ENCODE measurements at regions not wholly inside any gene's neighbourhood (a gene's known extent, or its start where the extent isn't known, plus 50 kb on each side); places are given as distances from the start of the nearest gene placed in this dataset.

DNA sequence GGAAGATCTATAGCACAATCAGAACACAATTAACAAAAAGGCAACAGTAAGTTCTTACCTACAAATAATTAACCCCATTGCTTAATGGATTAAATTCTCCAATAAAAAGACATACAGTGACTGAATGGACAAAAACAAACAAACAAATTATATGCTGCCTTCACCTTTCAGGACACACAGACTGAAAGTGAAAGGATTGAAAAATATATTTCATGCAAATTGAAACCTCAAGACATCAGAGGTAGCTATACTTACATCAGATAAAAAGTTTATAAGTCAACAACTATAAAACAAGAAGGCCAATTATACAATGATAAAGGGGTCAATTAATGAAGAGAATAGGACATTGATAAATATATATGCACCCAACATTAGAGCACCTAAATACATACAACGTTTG lies 741.2 kb upstream of the FAM98A start:
- DNase-seq (ENCODE audit: low read depth, low spot score), result no peak
- in situ Hi-C loops (cut with HindIII; ENCODE audit: low pct_unique_long_range_greater_than_20kb, low sequenced_read_pairs), result no loop called here

DNA sequence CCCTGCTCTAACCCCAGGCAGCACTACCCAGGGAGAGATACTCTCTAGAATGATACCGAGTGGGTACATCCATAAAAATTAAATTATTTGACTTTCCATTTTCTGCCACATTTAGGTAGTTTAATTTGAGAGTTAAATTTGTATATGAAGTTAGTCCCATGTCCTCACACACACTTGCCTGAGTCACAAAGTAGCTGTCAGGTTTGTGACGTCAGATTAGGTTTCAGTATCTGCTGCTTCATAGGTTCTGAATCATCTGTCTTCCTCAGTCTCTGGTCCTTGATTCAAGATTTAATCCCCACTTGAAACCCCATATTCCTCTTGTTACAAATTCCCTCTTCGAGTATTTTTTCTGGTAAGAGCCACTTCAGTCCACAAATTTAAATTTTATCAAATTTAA lies 738.6 kb upstream of the FAM98A start:
- in situ Hi-C loops (cut with HindIII; ENCODE audit: low pct_unique_long_range_greater_than_20kb, low sequenced_read_pairs), result no loop called here
- no peak for DNase-seq (ENCODE audit: low read depth, low spot score)

DNA sequence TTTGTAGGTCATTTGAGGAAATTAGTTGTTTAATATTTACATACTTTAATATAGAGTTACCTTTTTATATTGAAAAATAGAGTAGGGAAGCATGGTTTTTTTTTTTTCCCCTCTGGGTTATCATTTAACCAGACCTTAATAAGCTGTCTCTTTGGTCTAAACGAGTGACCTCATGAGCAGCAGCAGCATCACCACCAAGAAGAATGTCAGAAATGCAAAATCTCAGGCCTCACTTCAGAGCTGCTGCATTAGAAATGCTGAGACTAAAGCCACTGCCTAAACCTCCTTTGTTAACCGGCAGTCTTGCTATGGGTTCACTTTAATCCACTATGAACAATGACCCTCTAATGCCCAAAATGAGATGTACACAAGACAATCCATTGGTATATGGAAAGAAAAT lies 733.7 kb upstream of the FAM98A start:
- DNase-seq (ENCODE audit: low read depth, low spot score), result no peak
- in situ Hi-C loops (cut with HindIII; ENCODE audit: low pct_unique_long_range_greater_than_20kb, low sequenced_read_pairs), result no loop called here

DNA sequence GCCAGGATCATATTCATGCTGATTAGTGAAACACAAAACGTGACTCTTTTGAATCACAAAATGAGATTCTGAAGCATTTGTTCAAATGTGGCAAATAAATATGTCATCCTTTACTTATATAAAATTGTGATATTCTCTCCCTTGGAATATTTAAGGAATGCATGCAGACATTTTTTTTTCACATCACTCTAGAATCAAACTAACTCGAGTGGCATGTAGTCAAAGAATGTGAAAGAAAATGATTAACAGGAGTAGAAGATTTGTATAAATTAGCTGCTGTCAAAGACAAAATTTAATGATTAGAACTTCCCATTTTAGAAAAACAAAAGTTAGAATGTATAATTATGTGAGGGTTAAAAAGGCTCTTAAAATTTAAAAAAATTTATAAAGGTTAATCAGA lies 721.0 kb upstream of the FAM98A start:
- in situ Hi-C loops (cut with HindIII; ENCODE audit: low pct_unique_long_range_greater_than_20kb, low sequenced_read_pairs), result no loop called here
- no peak for DNase-seq (ENCODE audit: low read depth, low spot score)

DNA sequence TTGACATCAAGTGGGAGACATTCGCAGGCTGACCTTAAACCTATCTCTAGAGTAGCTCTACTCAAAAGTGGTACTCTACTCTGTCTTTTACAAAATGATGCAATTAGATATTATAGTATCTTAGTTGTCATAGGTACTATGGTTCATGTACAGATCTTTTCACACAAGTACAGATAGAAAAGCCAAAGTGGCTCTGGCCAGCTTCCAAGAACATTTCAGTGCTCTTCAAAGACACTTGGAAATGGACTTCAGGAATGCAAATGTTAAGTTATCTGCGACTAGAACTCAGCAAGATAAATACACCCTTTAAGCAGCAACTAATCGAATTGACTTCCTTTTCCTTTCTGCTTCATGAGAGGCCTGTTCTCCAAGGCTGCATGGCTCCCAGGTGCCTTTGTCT lies 718.7 kb upstream of the FAM98A start:
- in situ Hi-C loops (cut with HindIII; ENCODE audit: low pct_unique_long_range_greater_than_20kb, low sequenced_read_pairs), result no loop called here
- no peak for DNase-seq (ENCODE audit: low read depth, low spot score)

DNA sequence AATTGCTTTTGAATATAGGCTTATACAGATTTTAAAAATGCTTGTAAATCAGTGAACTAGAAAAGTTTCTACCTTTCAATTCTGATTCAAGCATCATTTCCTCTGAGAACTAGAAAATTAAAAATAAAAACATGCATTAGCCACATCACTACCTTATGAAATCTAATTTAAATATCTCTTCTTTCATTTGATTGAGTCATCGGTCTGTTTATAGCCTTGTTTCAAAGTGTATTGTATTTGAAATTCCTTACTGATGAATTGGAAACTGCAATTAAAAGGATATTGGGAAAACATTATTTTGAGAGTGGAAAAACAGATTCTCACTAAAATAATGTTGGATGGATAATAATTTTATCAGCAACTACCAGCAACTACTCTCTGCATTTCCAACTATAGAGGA lies 717.7 kb upstream of the FAM98A start:
- no peak for DNase-seq (ENCODE audit: low read depth, low spot score)
- in situ Hi-C loops (cut with HindIII; ENCODE audit: low pct_unique_long_range_greater_than_20kb, low sequenced_read_pairs), result no loop called here

DNA sequence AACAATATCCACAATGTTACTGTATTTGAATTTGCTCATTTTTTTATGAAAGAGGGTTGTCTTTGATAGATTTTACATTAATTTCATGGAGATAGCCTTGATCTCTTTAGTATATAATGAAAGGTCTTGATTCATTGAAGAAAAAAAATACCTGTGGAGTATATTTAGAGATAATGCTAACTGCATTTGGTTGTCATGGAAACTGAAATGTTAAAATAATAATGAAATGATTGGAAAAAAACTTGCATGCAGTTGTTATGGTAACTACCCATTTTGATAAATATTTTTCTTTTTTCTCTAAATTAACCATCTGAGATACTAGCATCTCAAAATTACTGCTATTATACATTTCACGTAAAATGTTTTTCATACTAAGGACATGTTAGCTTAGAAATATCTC lies 712.7 kb upstream of the FAM98A start:
- no peak for DNase-seq (ENCODE audit: low read depth, low spot score)
- in situ Hi-C loops (cut with HindIII; ENCODE audit: low pct_unique_long_range_greater_than_20kb, low sequenced_read_pairs), result no loop called here

DNA sequence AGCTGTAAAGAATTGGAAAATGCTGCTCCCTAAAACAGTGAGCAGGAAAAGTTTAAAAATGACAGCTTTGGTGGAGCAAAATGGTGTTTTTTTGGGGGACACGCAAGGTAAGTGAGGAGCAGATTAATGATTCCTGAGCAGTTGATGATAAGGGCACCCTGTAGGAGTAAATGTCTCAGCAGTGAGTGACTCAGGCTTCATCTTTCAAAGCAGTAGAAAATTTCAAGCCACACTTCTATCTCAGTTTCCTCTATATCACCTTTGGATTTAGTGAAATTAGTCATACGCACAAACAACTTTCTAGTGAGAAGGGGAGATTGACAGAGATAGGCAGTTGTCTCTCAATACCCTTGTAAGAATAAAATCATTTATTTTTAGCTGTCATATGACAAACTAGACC lies 709.0 kb upstream of the FAM98A start:
- in situ Hi-C loops (cut with HindIII; ENCODE audit: low pct_unique_long_range_greater_than_20kb, low sequenced_read_pairs), result no loop called here

DNA sequence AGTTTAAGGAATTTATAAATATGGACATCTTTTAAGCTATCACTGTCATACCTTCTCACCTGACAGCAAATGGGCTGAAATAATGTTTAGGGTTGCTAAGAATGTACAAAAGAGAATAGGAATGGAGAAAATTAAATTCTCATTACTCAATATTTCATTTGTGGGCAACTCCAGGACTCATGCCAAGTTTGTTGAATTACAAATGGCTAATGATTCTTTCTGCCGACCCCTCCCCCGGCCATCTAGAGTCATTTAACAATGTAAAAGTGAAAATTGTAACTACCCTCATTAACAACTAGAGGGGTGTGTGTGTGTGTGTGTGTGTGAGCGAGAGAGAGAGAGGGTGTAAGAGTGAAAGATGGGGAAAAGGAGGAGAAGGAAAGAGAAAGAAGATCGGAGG lies 708.5 kb upstream of the FAM98A start:
- no peak for DNase-seq (ENCODE audit: low read depth, low spot score)
- in situ Hi-C loops (cut with HindIII; ENCODE audit: low pct_unique_long_range_greater_than_20kb, low sequenced_read_pairs), result no loop called here

More for the DNA sequence above, 709.0 kb upstream of the FAM98A start:
- no peak for DNase-seq (ENCODE audit: low read depth, low spot score)

DNA sequence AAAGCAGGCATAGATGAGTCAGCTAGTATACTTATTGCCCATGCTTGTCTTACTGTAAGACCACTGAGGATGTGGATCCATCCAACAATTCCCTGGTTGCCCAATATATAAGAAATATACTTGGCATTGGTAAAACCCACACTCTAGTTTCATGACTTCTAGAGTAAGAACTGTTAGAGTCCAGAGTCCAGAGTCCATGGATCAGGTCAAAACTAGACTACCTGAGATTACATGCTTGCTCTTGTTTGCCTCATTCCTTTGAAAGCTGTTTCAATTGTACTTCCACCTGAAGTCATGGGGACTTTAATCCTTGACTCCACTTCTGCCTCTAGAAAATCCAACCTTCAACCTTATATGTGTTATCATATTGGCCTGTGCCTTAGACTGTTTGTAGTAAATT lies 707.6 kb upstream of the FAM98A start:
- in situ Hi-C loops (cut with HindIII; ENCODE audit: low pct_unique_long_range_greater_than_20kb, low sequenced_read_pairs), result no loop called here
- no peak for DNase-seq (ENCODE audit: low read depth, low spot score)

DNA sequence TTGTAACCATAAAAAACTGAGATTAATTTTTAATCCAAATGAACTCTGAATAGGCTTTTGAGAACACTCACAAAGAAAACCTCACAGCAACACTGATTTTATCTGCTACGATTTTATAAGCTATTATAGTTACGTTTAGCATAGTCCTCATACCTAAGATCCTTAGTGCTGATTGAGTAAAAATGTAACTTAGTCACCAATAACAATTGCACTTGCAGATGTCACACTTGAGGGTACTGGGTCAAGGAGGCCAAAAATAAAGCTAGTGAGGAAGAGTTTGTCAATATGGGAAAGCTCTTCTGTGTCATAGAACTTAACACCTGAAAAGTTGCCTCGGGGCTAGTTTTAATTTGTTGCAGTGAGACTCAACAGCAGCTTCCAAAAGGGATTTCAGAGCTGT lies 706.5 kb upstream of the FAM98A start:
- in situ Hi-C loops (cut with HindIII; ENCODE audit: low pct_unique_long_range_greater_than_20kb, low sequenced_read_pairs), result no loop called here

DNA sequence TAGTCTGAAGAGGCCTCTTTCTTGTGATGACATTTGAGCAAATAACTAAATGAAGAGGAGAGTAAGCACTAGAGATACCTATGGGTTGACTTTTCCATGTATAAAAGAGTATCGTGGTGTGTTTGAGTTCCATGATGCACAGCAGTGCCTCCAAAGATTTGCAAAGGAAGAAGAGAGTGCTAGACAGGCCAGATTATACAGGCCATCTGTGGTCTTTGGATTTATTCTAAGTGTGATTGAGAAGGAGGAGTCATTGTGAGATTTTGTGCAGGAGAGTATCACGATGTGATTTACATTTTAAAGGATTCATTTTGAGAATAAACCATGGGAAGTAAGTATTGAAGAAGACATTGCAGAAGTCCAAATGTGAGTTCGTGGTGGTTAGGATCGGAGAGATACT lies 695.9 kb upstream of the FAM98A start:
- in situ Hi-C loops (cut with HindIII; ENCODE audit: low pct_unique_long_range_greater_than_20kb, low sequenced_read_pairs), result no loop called here
- DNase-seq (ENCODE audit: low read depth, low spot score), result no peak

More for the DNA sequence above, 706.5 kb upstream of the FAM98A start:
- DNase-seq (ENCODE audit: low read depth, low spot score), result no peak

DNA sequence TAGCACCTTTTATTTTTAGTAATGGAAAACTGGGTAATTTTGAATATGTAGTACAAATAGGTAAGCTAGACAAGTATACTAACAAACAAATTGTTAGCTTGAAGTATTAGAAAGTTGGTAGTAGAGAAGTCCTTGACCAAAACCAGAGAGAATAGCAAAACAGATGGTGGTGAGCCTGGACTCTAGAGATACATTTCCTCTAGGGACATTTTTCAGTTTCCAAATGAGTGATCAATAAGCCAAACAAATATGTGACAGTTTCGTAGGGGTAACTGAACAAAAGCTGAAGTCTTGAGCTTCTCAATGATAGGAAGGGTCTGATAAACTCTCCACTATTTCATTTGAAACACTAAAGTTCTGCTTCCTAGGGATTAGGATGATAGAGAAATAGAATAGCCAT lies 692.0 kb upstream of the FAM98A start:
- in situ Hi-C loops (cut with HindIII; ENCODE audit: low pct_unique_long_range_greater_than_20kb, low sequenced_read_pairs), result no loop called here
- no peak for DNase-seq (ENCODE audit: low read depth, low spot score)

DNA sequence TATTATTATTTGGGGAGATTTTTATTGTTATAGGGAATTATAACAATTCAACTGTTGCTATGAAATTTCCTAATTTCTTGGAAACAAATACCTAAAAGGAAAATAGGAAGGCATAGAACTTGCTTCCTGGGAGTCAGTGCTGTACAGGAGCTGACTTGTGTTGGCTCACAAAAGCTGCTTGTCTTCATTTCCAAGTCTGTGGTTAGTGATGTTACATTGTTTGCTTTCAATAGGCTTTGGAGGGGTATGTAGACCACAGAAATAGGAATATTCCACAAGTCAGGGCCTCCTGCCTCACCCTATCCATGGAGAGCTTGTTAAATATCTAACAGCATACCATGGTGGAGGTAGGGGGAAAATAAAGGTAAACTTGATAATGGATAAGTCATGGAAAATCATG lies 688.9 kb upstream of the FAM98A start:
- in situ Hi-C loops (cut with HindIII; ENCODE audit: low pct_unique_long_range_greater_than_20kb, low sequenced_read_pairs), result no loop called here
- DNase-seq (ENCODE audit: low read depth, low spot score), result peak; percentile 67

DNA sequence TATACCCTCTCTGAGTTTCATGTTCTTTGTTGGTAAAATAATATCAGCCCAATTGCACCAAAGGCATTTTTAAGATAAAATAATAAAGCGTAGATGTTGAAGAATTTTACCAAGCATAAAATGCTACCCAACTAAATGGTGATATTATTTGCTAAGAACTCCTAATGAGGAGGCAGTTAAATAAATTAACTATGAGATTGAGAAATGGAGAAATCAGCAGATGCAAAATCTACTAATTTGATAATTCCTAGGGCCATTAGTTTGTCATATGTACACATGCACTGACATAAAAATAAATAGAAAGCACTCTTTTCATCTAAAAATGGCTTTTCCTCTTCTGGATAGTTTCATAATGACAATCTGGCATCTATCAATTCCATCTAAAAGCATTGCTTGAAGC lies 681.5 kb upstream of the FAM98A start:
- in situ Hi-C loops (cut with HindIII; ENCODE audit: low pct_unique_long_range_greater_than_20kb, low sequenced_read_pairs), result no loop called here
- DNase-seq (ENCODE audit: low read depth, low spot score), result no peak

DNA sequence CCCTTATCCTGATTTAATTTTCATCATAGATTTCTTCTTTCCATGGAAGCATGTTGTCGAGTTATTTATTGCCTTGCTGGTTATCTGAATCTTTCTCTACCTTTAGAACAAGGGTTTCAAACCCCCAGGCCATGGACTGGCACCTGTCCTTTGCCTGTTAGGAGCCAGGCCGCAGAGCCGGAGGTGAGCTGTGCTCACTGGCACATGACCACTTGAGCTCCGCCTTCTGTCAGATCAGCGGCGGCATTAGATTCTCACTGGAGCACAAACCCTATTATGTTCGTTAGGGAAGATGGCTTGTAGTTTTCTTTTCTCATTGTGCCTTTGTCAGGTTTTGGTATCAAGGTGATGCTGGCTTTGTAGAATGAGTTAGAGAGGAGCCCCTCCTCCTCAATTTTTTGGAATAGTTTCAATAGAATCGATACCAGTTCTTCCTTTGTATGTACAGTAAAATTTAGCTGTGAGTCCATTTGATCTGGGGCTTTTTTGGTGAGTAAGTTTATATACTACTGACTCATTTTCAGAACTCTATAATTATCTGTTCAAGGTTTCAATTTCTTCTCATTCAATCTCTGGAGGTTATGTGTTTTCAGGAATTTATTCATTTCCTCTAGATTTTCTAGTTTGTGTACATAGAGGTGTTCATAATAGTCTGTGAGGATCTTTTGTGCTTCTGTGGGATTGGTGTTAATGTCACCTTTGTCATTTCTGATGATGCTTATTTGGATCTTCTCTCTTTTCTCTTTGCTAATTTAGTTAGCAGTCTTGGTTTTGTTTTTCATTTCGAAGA lies 668.0 kb upstream of the FAM98A start:
- in situ Hi-C loops (cut with HindIII; ENCODE audit: low pct_unique_long_range_greater_than_20kb, low sequenced_read_pairs), result no loop called here
- no peak for DNase-seq (ENCODE audit: low read depth, low spot score)

DNA sequence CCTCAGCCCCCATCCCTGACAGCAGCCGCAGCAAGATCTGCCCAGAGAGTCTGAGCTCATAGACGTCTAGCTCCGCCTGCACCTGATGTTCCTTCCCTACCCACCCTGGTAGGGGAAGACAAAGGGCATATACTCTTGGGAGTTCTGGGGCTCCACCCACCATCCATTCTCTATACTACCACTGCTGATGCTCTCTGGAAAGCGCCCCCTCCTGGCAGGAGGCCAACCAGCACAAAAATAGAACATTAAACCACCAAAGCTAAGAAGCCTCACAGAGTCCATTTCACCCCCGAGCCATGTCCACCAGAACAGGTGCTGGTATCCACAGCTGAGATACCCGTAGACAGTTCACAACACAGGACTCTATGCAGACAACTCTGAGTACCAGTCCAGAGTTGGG lies 662.6 kb upstream of the FAM98A start:
- peak; percentile 24 for DNase-seq (ENCODE audit: low read depth, low spot score)
- in situ Hi-C loops (cut with HindIII; ENCODE audit: low pct_unique_long_range_greater_than_20kb, low sequenced_read_pairs), result no loop called here

DNA sequence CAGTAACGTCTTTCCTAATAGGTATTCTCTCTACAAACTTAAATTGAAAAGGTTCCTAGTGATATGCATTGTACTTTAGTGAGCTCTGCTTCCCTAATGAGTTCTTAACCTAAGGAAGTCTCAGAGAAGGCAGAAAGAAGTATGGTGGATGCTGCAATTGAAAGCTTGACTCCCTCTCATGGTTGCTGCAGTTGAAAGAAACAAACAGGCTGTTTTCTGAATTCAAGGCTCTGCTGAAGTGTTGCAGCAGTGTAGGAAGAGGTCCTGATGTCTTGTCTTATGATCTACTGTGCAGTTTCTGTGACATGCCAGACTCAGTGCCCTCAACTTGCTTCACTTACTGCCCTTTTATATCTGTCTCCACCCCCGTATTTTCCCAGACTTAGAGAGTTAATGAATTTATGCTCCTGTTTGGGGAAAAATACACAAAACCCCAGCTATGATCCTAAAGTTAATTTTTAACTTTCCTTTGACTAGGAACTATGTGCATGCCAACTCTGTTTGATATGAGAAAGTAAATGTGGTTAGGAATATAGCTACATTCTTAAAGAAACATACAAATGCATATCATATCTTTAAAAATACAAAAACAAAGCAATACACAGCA lies 655.3 kb upstream of the FAM98A start:
- in situ Hi-C loops (cut with HindIII; ENCODE audit: low pct_unique_long_range_greater_than_20kb, low sequenced_read_pairs), result no loop called here
- DNase-seq (ENCODE audit: low read depth, low spot score), result no peak

DNA sequence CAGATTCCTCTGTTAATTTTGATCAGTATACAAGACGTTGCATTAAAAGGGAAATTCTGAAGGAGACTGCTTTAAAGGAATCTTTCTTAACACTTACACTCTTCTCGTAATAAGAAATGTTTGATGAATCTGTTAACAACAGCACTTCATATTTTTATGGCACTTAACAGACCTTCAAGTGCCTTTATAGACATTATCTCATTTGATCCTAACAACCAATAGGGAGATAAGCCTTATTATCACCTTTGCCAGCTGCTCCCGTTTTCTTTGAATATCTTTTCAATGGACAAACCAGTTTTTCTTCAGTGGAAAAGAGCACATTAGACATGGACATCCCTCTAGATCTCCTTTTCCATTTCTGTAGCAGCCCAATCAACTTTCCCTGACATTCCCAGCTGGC lies 653.0 kb upstream of the FAM98A start:
- in situ Hi-C loops (cut with HindIII; ENCODE audit: low pct_unique_long_range_greater_than_20kb, low sequenced_read_pairs), result no loop called here
- DNase-seq (ENCODE audit: low read depth, low spot score), result no peak
